C4-2B (cell line): ENCODE measurements at regions not wholly inside any gene's neighbourhood (a gene's known extent, or its start where the extent isn't known, plus 50 kb on each side); places are given as distances from the start of the nearest gene placed in this dataset.

Experiments
- H3K27ac ChIP-seq: fragments of 450-650 bp; 2 replicates; pipeline ENCODE4 v1.5.1; 2017
- CTCF ChIP-seq: fragments of 450-650 bp; conservative IDR thresholded peaks from 2 replicates; pipeline ENCODE4 v1.5.1; 2017; ENCODE audit warnings: mild to moderate bottlenecking
- ZFX ChIP-seq: fragments of 450-650 bp; IDR thresholded peaks from 2 replicates; pipeline ENCODE4 v1.6.1; 2017

GRCh38 chr2:147523415-147523814, 321.4 kb upstream of the ACVR2A start:
- H3K27ac ChIP-seq, result no peak overlapping the region
- TF ChIP-seq ZFX (no peak), CTCF (no peak)

GRCh38 chr2:147521936-147522335, 322.9 kb upstream of the ACVR2A start:
- H3K27ac ChIP-seq, result no peak overlapping the region
- TF ChIP-seq ZFX (no peak), CTCF (no peak)

- TF ChIP-seq ZFX (no peak), CTCF (no peak)
- H3K27ac ChIP-seq, result no peak overlapping the region
Observed at GRCh38 chr2:147520817-147521216, 324.0 kb upstream of the ACVR2A start.

- no peak overlapping the region for H3K27ac ChIP-seq
- TF ChIP-seq CTCF (no peak), ZFX (no peak)
Observed at GRCh38 chr2:147519178-147519577, 325.7 kb upstream of the ACVR2A start.

- TF ChIP-seq CTCF (no peak), ZFX (no peak)
Observed at GRCh38 chr2:147515213-147515612, 329.6 kb upstream of the ACVR2A start.

GRCh38 chr2:147512206-147512605, 332.6 kb upstream of the ACVR2A start:
- TF ChIP-seq ZFX (no peak), CTCF (no peak)
- no peak overlapping the region for H3K27ac ChIP-seq

More at GRCh38 chr2:147515213-147515612, 329.6 kb upstream of the ACVR2A start:
- no peak overlapping the region for H3K27ac ChIP-seq

- no peak overlapping the region for H3K27ac ChIP-seq
- TF ChIP-seq ZFX (no peak), CTCF (no peak)
Observed at GRCh38 chr2:147511491-147511948, 333.3 kb upstream of the ACVR2A start.
